Liver (tissue), 8 donors: ENCODE measurements at regions not wholly inside any gene's neighbourhood (a gene's known extent, or its start where the extent isn't known, plus 50 kb on each side); places are given as distances from the start of the nearest gene placed in this dataset.

Experiments
- DNase-seq: peaks from one replicate; pipeline ENCODE4 v3.0.0-alpha.2; 2017; ENCODE audit warnings: low spot score
- H3K27ac ChIP-seq, 2 donors: one replicate each; pipeline ENCODE4 v1.7.0; 2013; ENCODE audit warnings: inconsistent platforms in 2 of 2, low read length in 2 of 2, control low read depth in 1 of 2, low read depth in 1 of 2, mild to moderate bottlenecking in 1 of 2
- H3K27me3 ChIP-seq, 4 donors: one replicate each; pipeline versions ENCODE4 v1.6.1 to v1.7.0; 2013; ENCODE audit warnings: low read length in 3 of 4, inconsistent platforms in 1 of 4, mild to moderate bottlenecking in 1 of 4, moderate library complexity in 1 of 4; ENCODE audit not compliant: control insufficient read depth in 4 of 4, insufficient read depth in 4 of 4
- H3K36me3 ChIP-seq, 4 donors: one replicate each; pipeline versions ENCODE4 v1.6.1 to v1.7.0; 2013; ENCODE audit warnings: low read length in 3 of 4, mild to moderate bottlenecking in 3 of 4, low read depth in 1 of 4, moderate library complexity in 1 of 4; ENCODE audit not compliant: control insufficient read depth in 4 of 4, insufficient read depth in 3 of 4
- H3K4me1 ChIP-seq, 4 donors: one replicate each; pipeline versions ENCODE4 v1.6.1 to v1.7.0; 2013; ENCODE audit warnings: low read length in 3 of 4, mild to moderate bottlenecking in 3 of 4, moderate library complexity in 1 of 4; ENCODE audit not compliant: control insufficient read depth in 4 of 4, insufficient read depth in 4 of 4
- H3K4me3 ChIP-seq, 3 donors: one replicate each; pipeline versions ENCODE4 v1.6.1 to v1.7.0; 2013; ENCODE audit warnings: low read length in 3 of 3, control low read depth in 1 of 3, low read depth in 1 of 3, mild to moderate bottlenecking in 1 of 3
- H3K9ac ChIP-seq, 2 donors: one replicate each; pipeline ENCODE4 v1.7.0; 2013; ENCODE audit warnings: low read length in 2 of 2, mild to moderate bottlenecking in 2 of 2, moderate library complexity in 2 of 2, control low read depth in 1 of 2, low read depth in 1 of 2
- H3K9me3 ChIP-seq, 4 donors: one replicate each; pipeline versions ENCODE4 v1.6.1 to v1.7.0; 2013; ENCODE audit warnings: low read length in 3 of 4; ENCODE audit not compliant: control insufficient read depth in 4 of 4
- ATF3 ChIP-seq: IDR thresholded peaks from 2 replicates; pipeline ENCODE4 v1.6.1; 2016; ENCODE audit warnings: antibody characterized with exemption
- CTCF ChIP-seq: fragments of 150-350 bp; IDR thresholded peaks from 2 replicates; pipeline ENCODE4 v1.5.1; 2017; ENCODE audit warnings: improper control_type of control experiment, low read depth, low read length; ENCODE audit not compliant: missing input control
- EGR1 ChIP-seq, 2 donors: IDR thresholded peaks; 2 replicates each; pipeline ENCODE4 v1.6.1; 2016 to 2018; ENCODE audit warnings: antibody characterized with exemption in 2 of 2, low read depth in 2 of 2
- FOXA1 ChIP-seq: IDR thresholded peaks from 2 replicates; pipeline ENCODE4 v1.6.1; 2016; ENCODE audit warnings: antibody characterized with exemption
- FOXA2 ChIP-seq: IDR thresholded peaks from 2 replicates; pipeline ENCODE4 v1.6.1; 2016; ENCODE audit warnings: antibody characterized with exemption
- HNF4G ChIP-seq: IDR thresholded peaks from 2 replicates; pipeline ENCODE4 v1.6.1; 2016; ENCODE audit warnings: antibody characterized with exemption
- JUND ChIP-seq, 2 donors: IDR thresholded peaks; 2 replicates each; pipeline ENCODE4 v1.6.1; 2016; ENCODE audit warnings: antibody characterized with exemption in 2 of 2
- MAX ChIP-seq: IDR thresholded peaks from 2 replicates; pipeline ENCODE4 v1.6.1; 2016; ENCODE audit warnings: antibody characterized with exemption
- NR2F2 ChIP-seq: IDR thresholded peaks from 2 replicates; pipeline ENCODE4 v1.6.1; 2016; ENCODE audit warnings: antibody characterized with exemption
- RAD21 ChIP-seq, 2 donors: IDR thresholded peaks; 2 replicates each; pipeline ENCODE4 v1.6.1; 2016; ENCODE audit warnings: antibody characterized with exemption in 2 of 2, mild to moderate bottlenecking in 2 of 2
- REST ChIP-seq: IDR thresholded peaks from 2 replicates; pipeline ENCODE4 v1.6.1; 2016; ENCODE audit warnings: antibody characterized with exemption, mild to moderate bottlenecking
- RXRA ChIP-seq, 2 donors: IDR thresholded peaks; 2 replicates each; pipeline ENCODE4 v1.6.1; 2017 to 2018; ENCODE audit warnings: antibody characterized with exemption in 2 of 2, mild to moderate bottlenecking in 1 of 2
- SP1 ChIP-seq: IDR thresholded peaks from 2 replicates; pipeline ENCODE4 v1.6.1; 2018; ENCODE audit warnings: antibody characterized with exemption, mild to moderate bottlenecking
- TAF1 ChIP-seq: conservative IDR thresholded peaks from 2 replicates; pipeline ENCODE4 v1.6.1; 2016; ENCODE audit warnings: antibody characterized with exemption, mild to moderate bottlenecking
- YY1 ChIP-seq: IDR thresholded peaks from 2 replicates; pipeline ENCODE4 v1.6.1; 2016; ENCODE audit warnings: antibody characterized with exemption, mild to moderate bottlenecking
- ZBTB33 ChIP-seq: IDR thresholded peaks from 2 replicates; pipeline ENCODE4 v1.6.1; 2016; ENCODE audit warnings: antibody characterized with exemption
- WGBS: extraction: QIAGEN DNeasy Blood & Tissue Kit; methylation state at CpG from one replicate; pipeline ENCODE4 v1.1.7; 2013; 5-methylcytosine and 5-hydroxymethylcytosine counted together
- donor health status: healthy.
- donor health status: healthy.
- donor health status: healthy.
- donor health status: healthy.
- donor health status: healthy.

- H3K9me3 ChIP-seq: no peaks in the 10 kb centered on the region
- no peak overlapping the region for H3K9ac ChIP-seq
- H3K27ac ChIP-seq: no peak overlapping the region
- TF ChIP-seq CTCF: no peak
- no peak for TF ChIP-seq SP1
- TF ChIP-seq ZBTB33: no peak
- no peak for TF ChIP-seq RXRA (IDR thresholded peaks at IDR 0.05)
- no peak for TF ChIP-seq ATF3
- no peak for TF ChIP-seq TAF1
- no peak for TF ChIP-seq FOXA2
- TF ChIP-seq REST: no peak
- no peak for TF ChIP-seq NR2F2
- TF ChIP-seq HNF4G: no peak
- no peak for TF ChIP-seq MAX
- no peak for TF ChIP-seq RAD21 (IDR thresholded peaks at IDR 0.05)
- TF ChIP-seq EGR1 (IDR thresholded peaks at IDR 0.05; ENCODE audit: low read depth in 2 of 2): no peak
- 65% methylated on average over 5 of the region's 5 CpGs for WGBS
- H3K27me3 ChIP-seq: no peaks in the 10 kb centered on the region
- H3K4me3 ChIP-seq: no peak overlapping the region
- H3K4me1 ChIP-seq: no peaks in the 10 kb centered on the region
- no peak for DNase-seq
- H3K36me3 ChIP-seq: no peaks in the 10 kb centered on the region
Measured at GRCh38 chr2:9113916-9114315, 92.7 kb upstream of the ASAP2 start.

GRCh38 chr2:9113262-9113661 is 93.3 kb upstream of the ASAP2 start:
- Histone ChIP-seq H3K27ac (no peak overlapping the region), H3K4me3 (no peak overlapping the region), H3K4me1 (no peaks in the 10 kb centered on the region), H3K36me3 (no peaks in the 10 kb centered on the region), H3K9ac (no peak overlapping the region), H3K9me3 (no peaks in the 10 kb centered on the region), H3K27me3 (no peaks in the 10 kb centered on the region)
- TF ChIP-seq RAD21 (IDR thresholded peaks at IDR 0.05) (no peak), JUND (IDR thresholded peaks at IDR 0.05) (no peak), ZBTB33 (no peak), EGR1 (IDR thresholded peaks at IDR 0.05; ENCODE audit: low read depth in 2 of 2) (no peak), ATF3 (no peak), YY1 (no peak), FOXA1 (no peak), REST (no peak), HNF4G (no peak), FOXA2 (no peak)
- no peak for DNase-seq
- 81% methylated on average over 6 of the region's 6 CpGs for WGBS
